Activated T-cell treated with anti-CD3 and anti-CD28 coated beads, Interleukin-2, amount 50 U/mL, for 4 hours (primary cell): ENCODE measurements at regions not wholly inside any gene's neighbourhood (a gene's known extent, or its start where the extent isn't known, plus 50 kb on each side); places are given as distances from the start of the nearest gene placed in this dataset.

Experiments used
- ATAC-seq, 2 donors: fragments of 200-7000 bp; cut with Tn5 transposase; one replicate each; pipeline ENCODE4 v1.10.0; 2021
- DNase-seq: peaks from one replicate; pipeline ENCODE4 v3.0.0-alpha.2; 2020
- H3K27me3 Mint-ChIP-seq: one replicate; pipeline ENCODE4 v1.8.0; 2021; ENCODE audit warnings: low read depth, mixed read lengths
- H3K36me3 Mint-ChIP-seq: one replicate; pipeline ENCODE4 v1.8.0; 2022; ENCODE audit warnings: mixed read lengths; ENCODE audit not compliant: insufficient read depth
- H3K4me1 Mint-ChIP-seq: one replicate; pipeline ENCODE4 v1.8.0; 2021; ENCODE audit warnings: low read depth, mixed read lengths
- H3K4me3 Mint-ChIP-seq: one replicate; pipeline ENCODE4 v1.8.0; 2021; ENCODE audit warnings: mild to moderate bottlenecking, moderate library complexity, mixed read lengths
- H3K9me3 Mint-ChIP-seq: one replicate; pipeline ENCODE4 v1.8.0; 2021; ENCODE audit warnings: mixed read lengths

DNA sequence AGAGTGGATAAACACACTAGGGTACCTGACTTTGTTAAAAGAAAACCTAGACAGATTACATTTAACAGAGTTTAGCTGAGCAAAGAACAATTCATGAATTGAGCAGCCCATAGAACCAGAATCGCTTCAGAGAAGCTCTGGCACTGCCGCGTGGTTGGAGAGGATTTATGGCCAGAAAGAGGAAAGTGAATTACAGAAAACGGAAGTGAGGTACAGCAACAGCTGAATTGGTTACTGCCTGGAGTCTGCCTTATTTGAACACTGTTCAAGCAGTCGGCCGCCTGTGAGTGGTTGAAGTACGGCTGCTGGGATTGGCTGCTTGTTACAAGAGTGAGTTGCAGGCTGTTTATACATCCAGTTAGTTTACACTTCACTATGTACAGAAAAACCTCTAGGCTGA lies 253.8 kb upstream of the CDYL start:
- H3K4me1 Mint-ChIP-seq, result no peaks in the 10 kb centered on the region
- H3K27me3 Mint-ChIP-seq, result peaks cover 28% of the 10 kb centered on the region
- peaks cover 4% of the 10 kb centered on the region for H3K9me3 Mint-ChIP-seq
- ATAC-seq, result no peak
- no peaks in the 10 kb centered on the region for H3K36me3 Mint-ChIP-seq
- no peak for DNase-seq
- no peak overlapping the region for H3K4me3 Mint-ChIP-seq

GRCh38 chr6:4521070-4521469 lies 255.1 kb upstream of the CDYL start:
- ATAC-seq, result no peak
- DNase-seq, result no peak
- no peaks in the 10 kb centered on the region for H3K9me3 Mint-ChIP-seq
- H3K36me3 Mint-ChIP-seq, result no peaks in the 10 kb centered on the region
- H3K27me3 Mint-ChIP-seq, result peaks cover 20% of the 10 kb centered on the region
- no peak overlapping the region for H3K4me3 Mint-ChIP-seq
- H3K4me1 Mint-ChIP-seq, result no peaks in the 10 kb centered on the region

DNA sequence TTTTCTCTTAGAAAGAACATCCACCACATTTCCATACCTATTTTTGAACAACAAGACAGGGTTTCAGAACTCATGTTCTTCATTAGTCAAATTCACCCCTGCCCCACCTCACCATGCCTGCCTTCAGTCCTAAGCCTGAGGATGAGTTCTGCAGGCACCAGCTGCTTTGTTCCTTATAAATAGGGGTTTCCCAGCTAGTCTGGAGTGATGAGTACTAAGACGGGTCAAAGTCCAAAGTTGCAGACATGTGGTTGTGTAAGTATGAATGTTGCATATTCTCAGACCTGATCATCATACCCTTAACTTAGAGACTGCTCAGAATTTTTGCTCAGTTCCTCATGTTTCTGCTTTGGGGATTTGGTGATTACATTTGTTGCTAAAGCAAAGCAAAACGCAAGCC lies 257.7 kb upstream of the CDYL start:
- no peaks in the 10 kb centered on the region for H3K4me1 Mint-ChIP-seq
- DNase-seq (no peak), ATAC-seq (no peak)
- no peaks in the 10 kb centered on the region for H3K9me3 Mint-ChIP-seq
- no peaks in the 10 kb centered on the region for H3K36me3 Mint-ChIP-seq
- no peak overlapping the region for H3K4me3 Mint-ChIP-seq
- peaks cover 16% of the 10 kb centered on the region for H3K27me3 Mint-ChIP-seq

GRCh38 chr6:4516206-4516605 lies 260.0 kb upstream of the CDYL start:
- no peaks in the 10 kb centered on the region for H3K36me3 Mint-ChIP-seq

GRCh38 chr6:4513561-4513960 lies 262.6 kb upstream of the CDYL start:
- no peak for DNase-seq
- Mint-ChIP-seq H3K27me3 (peaks cover 3% of the 10 kb centered on the region), H3K4me1 (no peaks in the 10 kb centered on the region), H3K4me3 (no peak overlapping the region), H3K36me3 (no peaks in the 10 kb centered on the region), H3K9me3 (no peaks in the 10 kb centered on the region)
- no peak for ATAC-seq

More at GRCh38 chr6:4516206-4516605, 260.0 kb upstream of the CDYL start:
- no peak overlapping the region for H3K4me3 Mint-ChIP-seq
- H3K9me3 Mint-ChIP-seq, result no peaks in the 10 kb centered on the region
- ATAC-seq (no peak), DNase-seq (no peak)
- H3K4me1 Mint-ChIP-seq, result no peaks in the 10 kb centered on the region
- peaks cover 4% of the 10 kb centered on the region for H3K27me3 Mint-ChIP-seq

GRCh38 chr6:4512051-4512471 lies 264.1 kb upstream of the CDYL start:
- H3K4me1 Mint-ChIP-seq, result no peaks in the 10 kb centered on the region
- peaks cover 6% of the 10 kb centered on the region for H3K27me3 Mint-ChIP-seq
- no peaks in the 10 kb centered on the region for H3K9me3 Mint-ChIP-seq
- no peak for ATAC-seq
- H3K36me3 Mint-ChIP-seq, result no peaks in the 10 kb centered on the region
- H3K4me3 Mint-ChIP-seq, result no peak overlapping the region
- DNase-seq, result no peak

DNA sequence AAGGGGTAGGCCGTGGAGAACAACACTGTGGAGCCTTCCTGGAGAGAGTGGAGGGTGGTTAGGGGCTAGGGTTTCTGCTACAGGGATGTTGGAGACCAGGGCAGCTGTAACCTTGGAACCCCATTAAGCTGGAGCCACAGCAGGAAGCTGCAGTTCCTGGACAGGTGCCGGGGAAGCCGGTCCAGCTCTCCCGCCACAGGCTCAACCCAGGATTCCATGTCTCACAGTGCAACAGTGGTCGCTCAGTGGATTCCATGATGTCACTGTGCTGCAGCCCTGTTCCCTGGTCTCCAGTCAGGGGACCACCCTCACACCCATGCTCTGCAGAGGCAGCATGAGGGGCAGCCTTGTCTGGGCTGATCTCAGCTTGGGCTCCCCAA lies 264.6 kb upstream of the CDYL start:
- Mint-ChIP-seq H3K36me3 (no peaks in the 10 kb centered on the region), H3K4me3 (no peak overlapping the region), H3K27me3 (peaks cover 6% of the 10 kb centered on the region), H3K4me1 (no peaks in the 10 kb centered on the region), H3K9me3 (no peaks in the 10 kb centered on the region)
- DNase-seq (no peak), ATAC-seq (no peak)

DNA sequence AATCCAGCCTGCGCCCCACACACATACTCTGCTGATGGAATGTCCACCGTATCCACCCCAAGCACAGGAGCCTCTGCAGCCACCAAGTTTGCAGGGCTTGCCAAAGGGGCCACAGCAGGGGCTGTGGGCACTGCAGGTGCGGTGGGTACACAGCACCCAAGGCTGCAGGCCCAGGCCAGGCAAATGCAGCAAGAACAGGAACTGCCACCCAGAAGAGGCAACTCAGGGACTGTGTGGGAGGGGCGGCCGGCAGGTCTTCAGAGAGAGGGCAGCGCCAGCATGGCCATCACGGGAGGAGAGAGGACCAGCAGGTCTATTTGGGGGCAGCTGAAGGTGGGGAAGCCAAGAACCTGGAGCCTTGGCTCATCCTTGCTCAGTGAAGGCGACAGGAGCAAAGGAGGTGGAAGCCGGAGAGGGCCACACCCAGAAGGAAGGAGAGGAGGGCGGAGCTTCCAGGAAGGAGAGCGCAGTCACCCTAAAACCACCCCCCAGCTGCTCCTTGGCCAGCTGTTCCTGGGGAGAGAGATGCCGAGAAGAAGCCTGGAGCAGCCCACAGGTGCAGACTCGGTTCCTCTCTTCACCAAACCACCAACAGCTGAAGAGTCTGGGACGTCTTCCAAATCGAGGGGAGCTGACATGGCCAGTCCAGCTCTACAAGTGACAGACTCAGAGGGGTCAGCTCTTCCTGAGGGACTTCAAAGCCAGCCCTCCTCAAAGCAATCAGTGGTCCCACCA lies 265.1 kb upstream of the CDYL start:
- DNase-seq (no peak), ATAC-seq (no peak)
- no peaks in the 10 kb centered on the region for H3K9me3 Mint-ChIP-seq
- H3K27me3 Mint-ChIP-seq, result peaks cover 6% of the 10 kb centered on the region
- no peaks in the 10 kb centered on the region for H3K36me3 Mint-ChIP-seq
- H3K4me1 Mint-ChIP-seq, result no peaks in the 10 kb centered on the region
- no peak overlapping the region for H3K4me3 Mint-ChIP-seq

DNA sequence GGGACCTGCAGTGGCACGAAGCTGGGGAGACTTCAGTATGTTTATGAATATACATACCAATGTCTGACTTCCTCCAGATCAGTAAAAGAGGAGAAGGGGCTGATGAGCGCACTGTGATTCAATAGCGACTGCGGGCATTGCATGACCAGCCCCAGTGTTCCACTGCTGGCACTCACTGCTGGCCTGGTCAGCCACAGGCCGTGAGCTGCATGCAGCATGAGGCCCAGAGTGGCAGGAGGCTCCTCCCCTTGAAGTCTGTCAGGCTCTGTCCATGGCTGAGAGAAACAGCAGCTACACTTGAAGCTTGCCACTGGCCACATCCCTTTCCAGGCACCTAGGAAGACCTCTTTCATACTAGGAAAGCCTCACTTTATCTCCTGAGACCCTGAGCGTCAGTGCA lies 265.9 kb upstream of the CDYL start:
- Mint-ChIP-seq H3K36me3 (no peaks in the 10 kb centered on the region), H3K4me3 (no peak overlapping the region), H3K9me3 (no peaks in the 10 kb centered on the region), H3K4me1 (no peaks in the 10 kb centered on the region), H3K27me3 (peaks cover 7% of the 10 kb centered on the region)
- ATAC-seq, result no peak
- DNase-seq, result no peak

DNA sequence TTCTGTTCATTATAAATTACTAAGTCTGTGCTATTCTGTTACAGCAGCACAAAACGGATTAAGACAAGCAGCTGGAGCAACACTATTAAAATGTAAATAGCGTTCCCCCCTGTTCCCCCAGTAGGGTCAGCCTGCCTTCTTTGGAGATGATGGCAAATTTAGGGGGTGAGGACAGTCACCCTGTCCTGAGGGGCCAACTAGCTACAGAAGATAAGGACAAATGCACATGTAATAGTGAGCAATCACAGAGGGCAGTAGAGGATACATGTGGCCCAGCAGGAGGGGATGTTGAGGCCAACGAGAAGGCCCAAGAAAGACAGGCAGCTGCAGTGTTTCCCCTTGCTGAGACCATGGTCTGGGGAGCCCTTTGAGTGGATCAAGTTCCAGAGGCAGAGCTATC lies 266.7 kb upstream of the CDYL start:
- ATAC-seq (no peak), DNase-seq (no peak)
- H3K4me3 Mint-ChIP-seq, result no peak overlapping the region
- no peaks in the 10 kb centered on the region for H3K36me3 Mint-ChIP-seq
- H3K9me3 Mint-ChIP-seq, result no peaks in the 10 kb centered on the region
- no peaks in the 10 kb centered on the region for H3K4me1 Mint-ChIP-seq
- H3K27me3 Mint-ChIP-seq, result peaks cover 8% of the 10 kb centered on the region

DNA sequence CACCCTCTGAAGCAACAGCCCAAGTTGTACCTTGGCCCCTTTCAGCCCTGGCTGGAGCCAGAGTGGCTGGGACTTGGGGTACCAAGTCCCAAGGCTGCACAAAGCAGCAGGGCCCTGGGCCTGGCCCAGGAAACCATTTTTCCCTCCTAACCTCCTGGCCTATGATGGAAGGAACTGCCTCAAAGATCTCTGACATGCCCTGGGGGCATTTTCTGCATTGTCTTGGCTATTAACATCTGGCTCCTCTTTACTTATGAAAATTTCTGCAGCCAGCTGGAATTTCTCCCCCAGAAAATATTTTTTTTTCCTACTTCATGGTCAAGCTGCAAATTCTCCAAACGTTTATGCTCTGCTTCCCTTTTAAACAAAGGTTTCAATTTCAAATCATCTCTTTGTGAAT lies 269.4 kb upstream of the CDYL start:
- peaks cover 5% of the 10 kb centered on the region for H3K9me3 Mint-ChIP-seq

DNA sequence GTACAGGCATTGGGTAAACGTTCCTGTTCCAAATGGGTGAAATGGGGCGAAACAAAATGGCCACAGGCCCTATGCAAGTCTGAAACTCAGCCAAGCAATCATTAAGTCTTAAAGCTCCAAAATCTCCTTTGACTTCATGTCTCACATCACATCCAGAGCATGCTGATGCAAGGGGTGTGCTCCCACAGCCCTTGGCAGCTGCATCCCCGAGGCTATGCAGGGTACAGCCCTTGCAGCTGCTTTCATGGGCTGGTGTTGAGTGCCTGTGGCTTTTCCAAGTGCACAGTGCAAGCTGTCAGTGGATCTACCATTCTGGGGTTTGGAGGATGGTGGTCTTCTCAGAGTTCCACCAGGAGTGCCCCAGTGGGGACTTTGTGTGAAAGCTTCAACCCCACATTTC lies 270.0 kb upstream of the CDYL start:
- ATAC-seq, result no peak
- H3K27me3 Mint-ChIP-seq, result peaks cover 17% of the 10 kb centered on the region
- no peaks in the 10 kb centered on the region for H3K4me1 Mint-ChIP-seq
- no peak overlapping the region for H3K4me3 Mint-ChIP-seq
- DNase-seq, result no peak
- peaks cover 5% of the 10 kb centered on the region for H3K9me3 Mint-ChIP-seq
- H3K36me3 Mint-ChIP-seq, result no peaks in the 10 kb centered on the region

More for the DNA sequence above, 269.4 kb upstream of the CDYL start:
- H3K4me1 Mint-ChIP-seq, result no peaks in the 10 kb centered on the region
- H3K36me3 Mint-ChIP-seq, result no peaks in the 10 kb centered on the region
- no peak overlapping the region for H3K4me3 Mint-ChIP-seq
- no peak for DNase-seq
- H3K27me3 Mint-ChIP-seq, result peaks cover 17% of the 10 kb centered on the region
- no peak for ATAC-seq

DNA sequence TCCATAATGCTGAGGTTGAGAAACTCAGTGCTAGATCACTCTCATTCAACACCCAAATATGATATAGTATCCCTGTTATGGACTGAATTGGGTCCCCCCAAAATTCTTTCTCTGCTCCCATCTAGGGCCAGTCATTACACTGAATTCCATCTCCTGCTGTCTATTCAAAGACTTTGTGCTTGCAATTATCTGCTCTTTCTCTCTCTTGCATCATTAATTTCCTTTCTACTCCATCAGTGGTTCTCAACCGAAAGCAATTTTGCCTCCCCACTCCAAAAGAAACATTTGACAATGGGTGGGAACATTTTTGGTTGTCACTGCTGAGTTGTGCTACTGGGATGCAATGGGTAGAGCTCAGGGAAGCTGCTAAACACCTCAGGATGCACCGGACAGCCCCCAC lies 271.5 kb upstream of the CDYL start:
- Mint-ChIP-seq H3K9me3 (peaks cover 5% of the 10 kb centered on the region), H3K4me3 (no peak overlapping the region), H3K27me3 (peaks cover 14% of the 10 kb centered on the region), H3K36me3 (no peaks in the 10 kb centered on the region), H3K4me1 (no peaks in the 10 kb centered on the region)
- ATAC-seq, result no peak
- no peak for DNase-seq

- peaks cover 5% of the 10 kb centered on the region for H3K9me3 Mint-ChIP-seq
- no peaks in the 10 kb centered on the region for H3K36me3 Mint-ChIP-seq
- H3K4me1 Mint-ChIP-seq, result no peaks in the 10 kb centered on the region
Measured at GRCh38 chr6:4503700-4504099, 272.5 kb upstream of the CDYL start.

DNA sequence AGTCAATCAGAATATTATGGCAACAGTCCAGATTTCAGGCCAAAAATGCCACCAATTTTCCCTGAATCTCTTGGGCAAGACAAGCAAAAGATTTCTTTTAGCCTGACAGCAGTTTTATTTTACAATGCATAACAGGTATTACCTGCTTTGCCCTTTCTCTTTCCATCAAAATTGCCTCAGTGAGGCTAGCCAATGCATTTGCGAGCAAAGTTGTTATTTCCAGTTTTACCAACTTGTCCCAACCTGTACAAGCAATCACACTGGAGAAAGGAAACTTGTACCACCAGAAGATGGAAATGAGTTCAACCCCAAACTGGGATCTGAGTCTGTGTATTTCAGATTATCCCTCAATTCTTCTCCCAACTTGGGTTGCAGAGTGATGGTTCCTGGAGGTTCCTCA lies 279.9 kb upstream of the CDYL start:
- no peak for ATAC-seq

More at GRCh38 chr6:4503700-4504099, 272.5 kb upstream of the CDYL start:
- H3K27me3 Mint-ChIP-seq, result peaks cover 14% of the 10 kb centered on the region
- ATAC-seq (no peak), DNase-seq (no peak)
- H3K4me3 Mint-ChIP-seq, result no peak overlapping the region

More for the DNA sequence above, 279.9 kb upstream of the CDYL start:
- peaks cover 5% of the 10 kb centered on the region for H3K27me3 Mint-ChIP-seq
- H3K36me3 Mint-ChIP-seq, result no peaks in the 10 kb centered on the region
- H3K4me3 Mint-ChIP-seq, result no peak overlapping the region
- H3K9me3 Mint-ChIP-seq, result no peaks in the 10 kb centered on the region
- no peak for DNase-seq
- no peaks in the 10 kb centered on the region for H3K4me1 Mint-ChIP-seq
